ENCODE measurements at regions not wholly inside any gene's neighbourhood (a gene's known extent, or its start where the extent isn't known, plus 50 kb on each side); places are given as distances from the start of the nearest gene placed in this dataset.

GRCh38 chr10:131444286-131444685, 132.8 kb upstream of the TCERG1L start:
- Histone ChIP-seq H3K9me3 (ENCODE audit: control insufficient read depth, insufficient read depth, low read length) (no peaks in the 10 kb centered on the region), H3K9me2 (replicated peaks; ENCODE audit: control insufficient read depth, low read length) (no peaks in the 10 kb centered on the region), H3K79me2 (ENCODE audit: control insufficient read depth, low read length) (no peaks in the 10 kb centered on the region), H3K27me3 (ENCODE audit: control insufficient read depth, low read length) (no peaks in the 10 kb centered on the region), H3K27ac (ENCODE audit: low read depth, low read length) (no peak overlapping the region), H3K4me2 (ENCODE audit: low read length) (no peak overlapping the region), H3K4me3 (ENCODE audit: low read length) (no peak overlapping the region), H3F3A (ENCODE audit: control insufficient read depth, insufficient read depth) (no peaks in the 10 kb centered on the region), H3K36me3 (ENCODE audit: control insufficient read depth, low read length) (no peaks in the 10 kb centered on the region), H4K20me1 (ENCODE audit: control insufficient read depth, insufficient read depth, low read depth, low read length) (no peaks in the 10 kb centered on the region), H3K4me1 (ENCODE audit: control insufficient read depth, low read length) (no peaks in the 10 kb centered on the region)
- TF ChIP-seq EZH2phosphoT487 (IDR thresholded peaks at IDR 0.05; ENCODE audit: borderline replicate concordance, low read length) (no peak), CTCF (IDR thresholded peaks at IDR 0.05; ENCODE audit: low read depth, low read length, poor library complexity, severe bottlenecking) (no peak)

- TF ChIP-seq CTCF (IDR thresholded peaks at IDR 0.05; ENCODE audit: low read depth, low read length, poor library complexity, severe bottlenecking) (no peak), EZH2phosphoT487 (IDR thresholded peaks at IDR 0.05; ENCODE audit: borderline replicate concordance, low read length) (no peak)
- no peaks in the 10 kb centered on the region for H3K79me2 ChIP-seq (ENCODE audit: control insufficient read depth, low read length)
- H4K20me1 ChIP-seq (ENCODE audit: control insufficient read depth, insufficient read depth, low read depth, low read length): no peaks in the 10 kb centered on the region
- no peaks in the 10 kb centered on the region for H3K36me3 ChIP-seq (ENCODE audit: control insufficient read depth, low read length)
- no peak overlapping the region for H3K4me3 ChIP-seq (ENCODE audit: low read length)
- H3F3A ChIP-seq (ENCODE audit: control insufficient read depth, insufficient read depth): no peaks in the 10 kb centered on the region
- no peaks in the 10 kb centered on the region for H3K27me3 ChIP-seq (ENCODE audit: control insufficient read depth, low read length)
- no peaks in the 10 kb centered on the region for H3K9me2 ChIP-seq (replicated peaks; ENCODE audit: control insufficient read depth, low read length)
- no peak overlapping the region for H3K4me2 ChIP-seq (ENCODE audit: low read length)
- no peaks in the 10 kb centered on the region for H3K4me1 ChIP-seq (ENCODE audit: control insufficient read depth, low read length)
- H3K27ac ChIP-seq (ENCODE audit: low read depth, low read length): no peak overlapping the region
- no peaks in the 10 kb centered on the region for H3K9me3 ChIP-seq (ENCODE audit: control insufficient read depth, insufficient read depth, low read length)
These were observed 133.4 kb upstream of the TCERG1L start for GRCh38 chr10:131444862-131445461.

- Histone ChIP-seq H3K27ac (ENCODE audit: low read depth, low read length) (no peak overlapping the region), H3F3A (ENCODE audit: control insufficient read depth, insufficient read depth) (no peaks in the 10 kb centered on the region), H3K27me3 (ENCODE audit: control insufficient read depth, low read length) (no peaks in the 10 kb centered on the region), H3K9me3 (ENCODE audit: control insufficient read depth, insufficient read depth, low read length) (no peaks in the 10 kb centered on the region), H3K79me2 (ENCODE audit: control insufficient read depth, low read length) (no peaks in the 10 kb centered on the region), H3K4me2 (ENCODE audit: low read length) (no peak overlapping the region), H3K9me2 (replicated peaks; ENCODE audit: control insufficient read depth, low read length) (no peaks in the 10 kb centered on the region), H3K4me3 (ENCODE audit: low read length) (no peak overlapping the region), H3K36me3 (ENCODE audit: control insufficient read depth, low read length) (no peaks in the 10 kb centered on the region), H4K20me1 (ENCODE audit: control insufficient read depth, insufficient read depth, low read depth, low read length) (no peaks in the 10 kb centered on the region), H3K4me1 (ENCODE audit: control insufficient read depth, low read length) (no peaks in the 10 kb centered on the region)
- TF ChIP-seq CTCF (IDR thresholded peaks at IDR 0.05; ENCODE audit: low read depth, low read length, poor library complexity, severe bottlenecking) (no peak), EZH2phosphoT487 (IDR thresholded peaks at IDR 0.05; ENCODE audit: borderline replicate concordance, low read length) (no peak)
These were observed 134.1 kb upstream of the TCERG1L start for GRCh38 chr10:131445623-131446022.

Data from DOHH2 (cell line).